Posterior cingulate gyrus (tissue), 11 donors: ENCODE measurements at regions not wholly inside any gene's neighbourhood (a gene's known extent, or its start where the extent isn't known, plus 50 kb on each side); places are given as distances from the start of the nearest gene placed in this dataset.

Experiments
- DNase-seq, 10 donors: peaks; one replicate each; pipeline versions ENCODE4 v3.0.0 to v3.0.0-alpha.2; 2020 to 2021; ENCODE audit warnings: mixed read lengths in 3 of 10
- intact Hi-C: fragments of 100-400 bp; cut with DNase I; formaldehyde crosslinking; loops from one replicate; pipeline ENCODE4 v1.15.1; 2023

- intact Hi-C loops, result no loop called here
- no peak for DNase-seq
Measured at GRCh38 chr2:6309415-6310255, 556.1 kb downstream of the CMPK2 start.

DNA sequence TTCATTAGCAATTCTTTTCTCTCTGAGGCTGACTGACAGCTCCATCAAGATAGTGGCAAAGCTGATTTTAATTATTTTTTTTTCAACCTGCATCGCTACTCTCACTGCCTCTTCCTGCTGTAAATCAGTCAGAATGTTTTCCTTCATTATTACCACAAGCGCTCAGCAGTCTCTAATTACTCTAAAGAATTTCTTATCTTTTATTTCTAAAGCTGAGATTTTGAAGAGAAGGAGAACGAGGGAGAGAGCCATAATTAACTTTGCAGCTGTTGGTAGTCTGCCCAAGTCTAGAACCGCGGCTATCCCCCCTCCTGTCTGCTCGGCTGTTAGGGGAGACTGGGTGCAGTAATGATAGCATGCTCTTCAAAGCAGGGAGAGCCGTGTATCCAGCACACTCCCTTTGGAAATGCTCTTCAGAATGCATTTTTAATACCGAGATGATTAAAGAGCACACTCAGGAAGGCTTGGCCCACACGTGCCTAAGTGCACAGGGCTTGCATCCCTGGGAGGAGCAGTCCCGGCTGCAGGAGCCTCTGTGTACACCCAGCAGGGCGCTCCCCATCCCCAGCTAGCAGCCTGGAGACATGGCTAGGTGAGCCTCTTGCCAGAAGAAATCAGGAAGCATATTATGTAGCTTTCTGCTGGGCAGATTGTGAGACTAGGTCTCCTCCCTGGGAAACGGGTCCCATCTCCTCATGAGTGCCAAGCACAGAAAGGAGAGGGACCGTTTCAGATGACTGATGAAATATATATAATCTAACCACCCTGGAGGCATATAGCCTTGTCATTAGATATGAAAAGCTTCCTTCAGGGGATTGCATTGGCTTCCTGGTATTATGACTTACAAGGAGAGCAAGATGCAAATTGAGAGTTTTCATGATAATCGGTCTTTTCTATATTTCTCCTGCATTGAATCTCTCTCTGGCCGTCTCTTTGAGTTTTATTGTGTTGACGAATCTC is 555.2 kb downstream of the CMPK2 start:
- DNase-seq, result peak in 2 of 10 donors; percentile 11 to 64
- intact Hi-C loops, result no loop called here

GRCh38 chr2:6312367-6312766 is 553.3 kb downstream of the CMPK2 start:
- intact Hi-C loops, result no loop called here
- no peak for DNase-seq

DNA sequence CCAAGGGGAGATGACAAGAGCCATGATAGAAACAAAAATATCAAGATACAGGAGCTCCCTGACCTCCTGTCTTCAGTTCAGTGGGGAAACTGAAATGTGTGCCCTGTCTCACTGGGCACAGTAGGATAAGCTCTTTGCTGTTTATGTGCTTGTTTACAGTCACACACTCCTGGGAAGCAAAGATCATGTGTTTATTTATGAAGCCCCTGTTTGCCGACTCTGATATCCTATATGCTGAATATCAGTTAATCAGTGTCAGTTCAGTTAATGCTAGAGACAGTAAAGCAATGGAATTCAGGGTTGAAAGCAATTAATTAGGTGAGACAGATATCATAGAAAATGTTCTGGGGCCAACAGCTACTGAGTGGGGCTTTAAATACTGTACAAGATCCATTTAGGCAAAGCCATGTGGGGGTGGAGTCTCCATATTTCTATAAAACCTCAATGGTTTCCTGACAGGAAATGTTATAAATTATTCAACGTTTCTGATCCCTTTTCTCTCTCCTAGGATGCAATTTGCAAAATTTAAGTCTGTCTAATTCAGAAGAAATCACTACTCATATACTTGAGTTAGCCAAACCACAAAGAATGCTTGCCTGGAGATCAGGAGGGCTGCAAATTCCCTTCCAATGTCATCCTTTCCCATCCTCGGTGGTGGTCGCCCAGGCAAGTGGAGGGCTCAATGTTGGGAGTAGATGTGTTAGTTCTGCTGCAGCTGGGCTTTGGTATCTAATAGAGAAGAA is 551.3 kb downstream of the CMPK2 start:
- intact Hi-C loops, result no loop called here
- no peak for DNase-seq

DNA sequence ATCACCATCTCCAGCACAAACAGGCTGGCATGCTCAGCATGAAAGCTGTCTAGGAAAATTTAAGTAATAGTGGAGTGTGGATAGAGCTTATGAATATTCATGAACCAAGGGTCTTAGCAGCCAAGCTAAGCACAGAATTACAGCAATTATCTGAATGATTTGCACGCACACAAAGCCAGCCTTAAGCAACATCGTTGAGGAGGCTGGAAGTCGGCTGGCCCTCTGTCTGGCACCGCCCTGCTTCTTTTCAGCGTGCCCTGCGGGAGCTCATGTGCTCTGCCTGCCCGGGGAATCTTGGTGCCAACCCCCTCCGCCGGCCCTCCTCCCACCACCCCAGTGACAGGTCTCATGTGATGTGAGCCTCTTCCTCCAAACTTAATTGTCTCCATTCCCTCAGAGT is 540.1 kb downstream of the CMPK2 start:
- intact Hi-C loops, result no loop called here
- DNase-seq, result peak in 1 of 10 donors; percentile 72

DNA sequence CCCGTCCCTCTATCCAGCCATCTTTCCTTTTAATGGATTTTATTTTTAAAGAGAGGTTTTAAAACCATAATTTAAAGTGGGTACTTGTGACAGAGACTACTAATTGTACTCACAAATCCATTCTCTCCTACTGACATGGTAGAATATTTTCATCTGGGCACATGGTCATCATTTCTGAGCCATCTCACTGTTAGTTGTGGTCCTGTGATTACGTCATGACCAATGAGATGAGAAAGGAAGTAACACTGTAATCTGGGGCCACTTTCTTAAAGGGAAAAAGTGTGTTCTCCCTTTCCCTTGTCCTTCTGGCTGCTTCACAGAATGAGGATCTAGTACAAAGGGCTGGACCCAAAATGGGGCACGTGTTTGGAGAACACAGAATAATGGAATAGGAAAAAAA is 538.7 kb downstream of the CMPK2 start:
- intact Hi-C loops, result no loop called here
- DNase-seq, result no peak

DNA sequence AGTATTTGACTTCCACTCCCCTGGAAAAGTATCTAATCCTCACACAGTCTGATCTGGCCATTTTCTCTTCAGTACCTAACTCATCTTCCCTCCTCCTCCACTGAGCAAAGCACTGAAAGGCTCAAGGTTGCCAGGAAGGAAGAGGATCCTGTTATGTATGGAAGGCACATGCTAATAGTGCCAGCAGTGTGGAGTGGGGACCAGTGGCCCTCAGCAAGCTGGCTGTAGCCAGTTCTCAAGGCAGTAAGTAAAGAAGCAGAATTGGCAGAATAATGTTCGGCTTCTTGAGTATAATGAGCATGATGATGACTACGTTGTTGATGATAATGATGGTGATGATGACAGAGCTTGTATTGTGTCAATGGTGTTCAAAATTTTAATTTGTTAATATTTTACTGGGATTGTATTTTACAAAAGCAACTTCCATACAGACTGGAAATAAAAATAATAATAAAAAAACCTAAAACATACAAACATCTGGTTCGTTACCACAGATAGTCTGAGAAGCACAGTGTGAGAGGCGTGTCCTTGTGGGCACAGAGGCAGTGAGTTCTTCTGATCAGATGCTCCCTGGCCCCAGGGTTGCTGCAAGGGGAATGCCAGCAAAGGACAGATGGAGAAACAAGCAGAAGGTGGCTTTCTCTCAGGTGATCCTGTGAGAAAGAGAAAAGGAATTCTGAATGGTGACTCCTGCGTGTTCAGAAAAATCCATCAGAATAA is 528.8 kb downstream of the CMPK2 start:
- DNase-seq, result no peak
- intact Hi-C loops, result no loop called here

DNA sequence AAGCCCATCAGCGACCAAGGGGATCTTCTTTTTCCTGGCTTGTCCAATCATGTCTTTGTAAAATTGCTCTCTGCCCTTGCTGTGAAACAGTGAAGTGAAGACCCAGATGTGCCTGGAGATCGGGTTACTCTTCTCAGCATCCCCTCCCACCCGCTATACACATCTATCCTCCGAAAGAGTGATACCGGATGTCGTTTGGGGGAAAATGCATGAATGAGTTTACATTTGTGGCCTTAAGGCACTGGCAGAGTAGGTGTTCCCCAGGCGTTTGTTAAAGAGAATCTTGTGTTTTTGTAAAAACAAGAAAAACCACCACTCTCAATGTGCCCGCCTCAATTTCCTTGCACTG is 528.3 kb downstream of the CMPK2 start:
- intact Hi-C loops, result no loop called here
- no peak for DNase-seq

- DNase-seq, result no peak
- intact Hi-C loops, result no loop called here
Measured at GRCh38 chr2:6341588-6342129, 524.0 kb downstream of the CMPK2 start.

GRCh38 chr2:6342273-6342920 is 523.3 kb downstream of the CMPK2 start:
- DNase-seq, result no peak
- intact Hi-C loops, result no loop called here

DNA sequence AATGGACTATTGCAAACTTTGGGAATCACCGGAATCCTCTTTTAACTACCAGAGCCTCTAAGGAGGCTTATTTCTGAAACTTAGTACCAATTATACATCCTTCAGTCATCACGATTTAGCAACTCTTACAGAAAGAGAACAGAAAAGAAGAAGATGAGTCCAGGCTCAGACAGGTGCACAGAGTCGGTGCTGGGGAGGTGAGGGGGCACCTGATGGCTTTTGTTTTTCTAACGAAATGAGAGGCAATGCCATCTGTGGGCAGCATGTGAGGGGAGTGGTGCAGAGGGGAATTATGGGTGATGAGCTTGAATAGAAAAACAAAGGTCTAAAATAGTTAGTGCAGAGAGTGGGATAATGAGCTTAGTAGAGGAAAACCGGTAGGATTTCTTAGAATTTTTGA is 522.6 kb downstream of the CMPK2 start:
- intact Hi-C loops, result no loop called here

DNA sequence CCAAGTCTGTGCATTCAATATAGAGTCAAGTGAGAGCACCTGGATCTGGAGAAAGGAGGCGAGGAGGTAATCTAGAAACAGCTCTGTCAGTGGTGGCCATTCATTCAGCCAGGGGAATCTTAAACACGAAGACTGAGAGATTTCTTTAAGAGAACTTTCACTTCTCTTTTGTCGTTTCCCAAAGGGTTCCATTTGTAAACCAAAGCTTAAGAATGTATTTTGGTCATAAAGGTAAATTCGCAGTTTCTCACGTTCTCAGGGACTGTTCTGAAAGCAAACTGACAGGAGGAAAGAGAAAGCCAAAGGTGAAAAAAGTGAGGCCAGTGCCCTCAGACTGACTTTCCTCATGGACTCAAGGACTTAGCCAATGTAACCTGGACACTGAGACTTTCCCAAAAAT is 513.5 kb downstream of the CMPK2 start:
- no peak for DNase-seq
- intact Hi-C loops, result no loop called here

More for the DNA sequence above, 522.6 kb downstream of the CMPK2 start:
- no peak for DNase-seq

GRCh38 chr2:6352906-6353515 is 512.7 kb downstream of the CMPK2 start:
- intact Hi-C loops, result loop anchor here (1.0 kb wide), 1 partner anchor 420 kb away; no protein-coding TSS in a partner anchor
- peak in 6 of 10 donors; percentile 11 to 90 (median 43) for DNase-seq

GRCh38 chr2:6353669-6354068 is 512.0 kb downstream of the CMPK2 start:
- intact Hi-C loops, result loop anchor here (1.0 kb wide), 1 partner anchor 420 kb away; no protein-coding TSS in a partner anchor
- no peak for DNase-seq

- no peak for DNase-seq
- intact Hi-C loops, result no loop called here
Measured at GRCh38 chr2:6354546-6354945, 511.2 kb downstream of the CMPK2 start.

- DNase-seq, result no peak
- intact Hi-C loops, result no loop called here
Measured at GRCh38 chr2:6355886-6356761, 509.6 kb downstream of the CMPK2 start.

- no peak for DNase-seq
- intact Hi-C loops, result no loop called here
Measured at GRCh38 chr2:6358546-6358945, 507.2 kb downstream of the CMPK2 start.

GRCh38 chr2:6358985-6359384 is 506.7 kb downstream of the CMPK2 start:
- intact Hi-C loops, result no loop called here
- DNase-seq, result no peak
